Kidney (tissue), 13 donors: ENCODE measurements at regions not wholly inside any gene's neighbourhood (a gene's known extent, or its start where the extent isn't known, plus 50 kb on each side); places are given as distances from the start of the nearest gene placed in this dataset.

Experiments
- DNase-seq, 5 donors: peaks; one replicate each; pipeline ENCODE4 v3.0.0-alpha.2; 2013 to 2020
- FAIRE-seq: peaks from 2 replicates; lab custom pipeline; 2012; peaks lifted over from hg19 to GRCh38; lab: Jason Lieb, UNC
- H3K27ac ChIP-seq, 2 donors: one replicate each; pipeline ENCODE4 v1.7.0; 2013; ENCODE audit warnings: low read depth in 2 of 2, low read length in 2 of 2, inconsistent platforms in 1 of 2
- H3K27me3 ChIP-seq: one replicate; pipeline ENCODE4 v1.7.1; 2013; ENCODE audit warnings: low read length, inconsistent platforms; ENCODE audit not compliant: control insufficient read depth, insufficient read depth
- H3K36me3 ChIP-seq, 3 donors: one replicate each; pipeline versions ENCODE4 v1.7.0 to v1.7.1; 2013; ENCODE audit warnings: low read length in 3 of 3, control low read depth in 1 of 3, inconsistent platforms in 1 of 3; ENCODE audit not compliant: insufficient read depth in 3 of 3, control insufficient read depth in 2 of 3
- H3K4me1 ChIP-seq, 3 donors: one replicate each; pipeline versions ENCODE4 v1.7.0 to v1.7.1; 2013; ENCODE audit warnings: low read length in 3 of 3, inconsistent platforms in 1 of 3, low read depth in 1 of 3; ENCODE audit not compliant: control insufficient read depth in 2 of 3, insufficient read depth in 2 of 3
- H3K4me3 ChIP-seq, 3 donors: one replicate each; pipeline versions ENCODE4 v1.7.0 to v1.8.1; 2013; ENCODE audit warnings: low read length in 3 of 3, control low read depth in 1 of 3, inconsistent platforms in 1 of 3
- H3K9ac ChIP-seq, 3 donors: one replicate each; pipeline versions ENCODE4 v1.7.0 to v1.7.1; 2013; ENCODE audit warnings: low read length in 3 of 3, control low read depth in 1 of 3, inconsistent platforms in 1 of 3
- H3K9me3 ChIP-seq, 3 donors: one replicate each; pipeline versions ENCODE4 v1.7.0 to v1.7.1; 2013; ENCODE audit warnings: low read length in 3 of 3, control low read depth in 1 of 3, inconsistent platforms in 1 of 3; ENCODE audit not compliant: control insufficient read depth in 2 of 3, insufficient read depth in 1 of 3
- intact Hi-C: fragments of 100-400 bp; cut with DNase I; formaldehyde crosslinking; loops from one replicate; pipeline ENCODE4 v1.11.1; 2022
- TF ChIP-seq, protein P1 (sequence below): IDR thresholded peaks from 3 replicates; pipeline ENCODE4 v1.5.1; 2012; ENCODE audit warnings: mild to moderate bottlenecking, moderate library complexity, borderline replicate concordance; ENCODE audit not compliant: insufficient read depth; ENCODE audit errors: extremely low read depth
- donor health status: control.
- donor health status: control.
- donor health status: control.
- donor health status: control.
- donor health status: control.
- donor health status: DM: yes; HTN: yes; CAD: no.
- donor health status: Normal renal cell carcinoma (clear cell type).

- peaks cover 0 to 3% (median 0%) of the 10 kb centered on the region in 3 donors for H3K4me1 ChIP-seq
- H3K36me3 ChIP-seq = no peaks in the 10 kb centered on the region
- DNase-seq (no peak), FAIRE-seq (no peak)
- H3K4me3 ChIP-seq = no peak overlapping the region
- H3K9ac ChIP-seq = no peak overlapping the region
- peaks cover 2% of the 10 kb centered on the region for H3K27me3 ChIP-seq
- no peak overlapping the region for H3K27ac ChIP-seq
- no peaks in the 10 kb centered on the region for H3K9me3 ChIP-seq
- TF ChIP-seq, protein P1, sequence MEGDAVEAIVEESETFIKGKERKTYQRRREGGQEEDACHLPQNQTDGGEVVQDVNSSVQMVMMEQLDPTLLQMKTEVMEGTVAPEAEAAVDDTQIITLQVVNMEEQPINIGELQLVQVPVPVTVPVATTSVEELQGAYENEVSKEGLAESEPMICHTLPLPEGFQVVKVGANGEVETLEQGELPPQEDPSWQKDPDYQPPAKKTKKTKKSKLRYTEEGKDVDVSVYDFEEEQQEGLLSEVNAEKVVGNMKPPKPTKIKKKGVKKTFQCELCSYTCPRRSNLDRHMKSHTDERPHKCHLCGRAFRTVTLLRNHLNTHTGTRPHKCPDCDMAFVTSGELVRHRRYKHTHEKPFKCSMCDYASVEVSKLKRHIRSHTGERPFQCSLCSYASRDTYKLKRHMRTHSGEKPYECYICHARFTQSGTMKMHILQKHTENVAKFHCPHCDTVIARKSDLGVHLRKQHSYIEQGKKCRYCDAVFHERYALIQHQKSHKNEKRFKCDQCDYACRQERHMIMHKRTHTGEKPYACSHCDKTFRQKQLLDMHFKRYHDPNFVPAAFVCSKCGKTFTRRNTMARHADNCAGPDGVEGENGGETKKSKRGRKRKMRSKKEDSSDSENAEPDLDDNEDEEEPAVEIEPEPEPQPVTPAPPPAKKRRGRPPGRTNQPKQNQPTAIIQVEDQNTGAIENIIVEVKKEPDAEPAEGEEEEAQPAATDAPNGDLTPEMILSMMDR = no peak
- intact Hi-C loops = no loop called here
These were observed 144.3 kb downstream of the OR2B2 start for GRCh38 chr6:27767851-27768250.

- no peaks in the 10 kb centered on the region for H3K36me3 ChIP-seq
- DNase-seq (no peak), FAIRE-seq (no peak)
- H3K4me3 ChIP-seq = no peak overlapping the region
- no peak overlapping the region for H3K9ac ChIP-seq
- H3K27me3 ChIP-seq = peaks cover 2% of the 10 kb centered on the region
- H3K27ac ChIP-seq = no peak overlapping the region
- no peaks in the 10 kb centered on the region for H3K4me1 ChIP-seq
- intact Hi-C loops = no loop called here
- H3K9me3 ChIP-seq = no peaks in the 10 kb centered on the region
- TF ChIP-seq, protein P1 = no peak
These were observed 145.8 kb downstream of the OR2B2 start for GRCh38 chr6:27766405-27766804.

DNA sequence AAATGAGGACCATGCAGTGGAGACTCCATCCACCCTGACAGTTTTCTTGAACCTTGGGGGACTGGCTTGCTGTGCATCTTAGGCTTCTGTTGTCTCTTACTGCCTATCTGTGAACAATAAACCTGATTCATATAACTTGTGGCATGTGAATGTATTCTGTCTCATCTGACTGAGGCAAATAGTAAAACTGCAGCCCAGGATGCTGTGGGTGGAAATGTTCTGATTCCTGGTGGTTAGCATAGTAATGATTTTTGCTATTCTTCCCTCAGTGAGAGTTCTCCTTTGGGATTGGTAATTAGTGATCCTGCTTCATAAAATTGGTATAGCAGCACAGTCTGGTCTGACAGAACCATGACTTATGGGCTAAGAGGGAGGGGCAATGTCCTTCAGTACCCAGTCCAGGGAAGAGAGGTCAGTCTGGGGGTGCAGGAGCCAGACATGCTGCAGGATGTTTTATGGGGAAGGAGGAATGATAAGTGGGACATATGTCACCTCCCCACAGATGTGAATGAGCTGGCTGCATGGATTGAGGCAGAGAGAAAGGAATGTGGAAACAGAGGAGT, 147.1 kb downstream of the OR2B2 start:
- no peaks in the 10 kb centered on the region for H3K36me3 ChIP-seq
- TF ChIP-seq, protein P1 = no peak
- no peak overlapping the region for H3K27ac ChIP-seq
- no peaks in the 10 kb centered on the region for H3K4me1 ChIP-seq
- H3K27me3 ChIP-seq = no peaks in the 10 kb centered on the region
- intact Hi-C loops = no loop called here
- no peaks in the 10 kb centered on the region for H3K9me3 ChIP-seq
- FAIRE-seq (no peak), DNase-seq (no peak)
- H3K4me3 ChIP-seq = no peak overlapping the region
- H3K9ac ChIP-seq = no peak overlapping the region

DNA sequence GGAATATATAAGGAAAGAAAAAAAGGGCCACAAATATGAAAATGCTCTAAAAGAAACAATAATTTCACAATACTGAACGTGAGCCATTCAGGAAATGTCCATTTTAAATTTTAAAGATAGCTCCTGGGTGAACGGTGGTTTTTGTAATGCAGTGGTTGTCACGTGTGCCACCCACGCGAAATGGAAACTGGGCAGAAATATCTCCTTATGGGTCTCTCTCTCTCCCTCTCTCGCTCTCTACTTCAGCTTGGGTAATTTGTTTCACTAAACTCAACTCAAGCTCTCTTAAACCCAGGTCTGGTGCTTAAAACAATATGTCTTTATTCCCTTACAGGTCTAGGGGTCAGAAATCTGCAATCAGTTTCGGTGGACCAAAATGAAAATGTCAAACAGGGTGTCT, 150.8 kb downstream of the OR2B2 start:
- DNase-seq = no peak
- FAIRE-seq = no peak
- H3K9ac ChIP-seq = no peak overlapping the region
- H3K27ac ChIP-seq = no peak overlapping the region
- no peak overlapping the region for H3K4me3 ChIP-seq
- TF ChIP-seq, protein P1 = no peak
- no peaks in the 10 kb centered on the region for H3K36me3 ChIP-seq
- no peaks in the 10 kb centered on the region for H3K27me3 ChIP-seq
- H3K9me3 ChIP-seq = no peaks in the 10 kb centered on the region
- intact Hi-C loops = no loop called here
- H3K4me1 ChIP-seq = no peaks in the 10 kb centered on the region
